ENCODE measurements at regions not wholly inside any gene's neighbourhood (a gene's known extent, or its start where the extent isn't known, plus 50 kb on each side); places are given as distances from the start of the nearest gene placed in this dataset.

DNA sequence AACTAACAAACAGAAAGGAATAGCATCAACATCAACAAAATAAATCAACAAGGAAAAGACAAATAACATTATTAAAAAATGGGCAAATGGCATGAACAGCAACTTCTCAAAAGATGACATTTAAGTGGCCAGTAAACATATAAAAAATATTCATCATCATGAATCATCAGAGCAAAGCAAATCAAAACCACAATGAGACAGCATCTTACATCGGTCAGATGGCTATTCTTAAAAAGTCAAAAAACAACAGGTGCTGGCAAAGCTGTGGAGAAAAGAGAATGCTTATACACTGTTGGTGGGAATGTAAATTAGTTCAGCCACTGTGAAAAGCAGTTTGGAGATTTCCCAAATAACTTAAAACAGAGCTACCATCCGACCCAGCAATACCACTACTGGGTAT is 327.1 kb downstream of the CMPK2 start:
- TF ChIP-seq, protein P1, sequence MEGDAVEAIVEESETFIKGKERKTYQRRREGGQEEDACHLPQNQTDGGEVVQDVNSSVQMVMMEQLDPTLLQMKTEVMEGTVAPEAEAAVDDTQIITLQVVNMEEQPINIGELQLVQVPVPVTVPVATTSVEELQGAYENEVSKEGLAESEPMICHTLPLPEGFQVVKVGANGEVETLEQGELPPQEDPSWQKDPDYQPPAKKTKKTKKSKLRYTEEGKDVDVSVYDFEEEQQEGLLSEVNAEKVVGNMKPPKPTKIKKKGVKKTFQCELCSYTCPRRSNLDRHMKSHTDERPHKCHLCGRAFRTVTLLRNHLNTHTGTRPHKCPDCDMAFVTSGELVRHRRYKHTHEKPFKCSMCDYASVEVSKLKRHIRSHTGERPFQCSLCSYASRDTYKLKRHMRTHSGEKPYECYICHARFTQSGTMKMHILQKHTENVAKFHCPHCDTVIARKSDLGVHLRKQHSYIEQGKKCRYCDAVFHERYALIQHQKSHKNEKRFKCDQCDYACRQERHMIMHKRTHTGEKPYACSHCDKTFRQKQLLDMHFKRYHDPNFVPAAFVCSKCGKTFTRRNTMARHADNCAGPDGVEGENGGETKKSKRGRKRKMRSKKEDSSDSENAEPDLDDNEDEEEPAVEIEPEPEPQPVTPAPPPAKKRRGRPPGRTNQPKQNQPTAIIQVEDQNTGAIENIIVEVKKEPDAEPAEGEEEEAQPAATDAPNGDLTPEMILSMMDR (conservative IDR thresholded peaks at IDR 0.05; ENCODE audit: low read depth, low read length): no peak

GRCh38 chr2:6545336-6545735 is 320.4 kb downstream of the CMPK2 start:
- no peak for DNase-seq (ENCODE audit: low read depth)
- TF ChIP-seq, protein P1 (conservative IDR thresholded peaks at IDR 0.05; ENCODE audit: low read depth, low read length): no peak
- no peak overlapping the region for H3K4me3 ChIP-seq (ENCODE audit: low read depth, low read length)

More for the DNA sequence above, 327.1 kb downstream of the CMPK2 start:
- DNase-seq (ENCODE audit: low read depth): peak; percentile 2
- H3K4me3 ChIP-seq (ENCODE audit: low read depth, low read length): no peak overlapping the region

- TF ChIP-seq, protein P1 (conservative IDR thresholded peaks at IDR 0.05; ENCODE audit: low read depth, low read length): no peak
- no peak overlapping the region for H3K4me3 ChIP-seq (ENCODE audit: low read depth, low read length)
- no peak for DNase-seq (ENCODE audit: low read depth)
These were observed 319.9 kb downstream of the CMPK2 start for GRCh38 chr2:6545795-6546194.

- no peak overlapping the region for H3K4me3 ChIP-seq (ENCODE audit: low read depth, low read length)
- TF ChIP-seq, protein P1 (conservative IDR thresholded peaks at IDR 0.05; ENCODE audit: low read depth, low read length): no peak
- DNase-seq (ENCODE audit: low read depth): no peak
These were observed 311.2 kb downstream of the CMPK2 start for GRCh38 chr2:6554466-6554865.

DNA sequence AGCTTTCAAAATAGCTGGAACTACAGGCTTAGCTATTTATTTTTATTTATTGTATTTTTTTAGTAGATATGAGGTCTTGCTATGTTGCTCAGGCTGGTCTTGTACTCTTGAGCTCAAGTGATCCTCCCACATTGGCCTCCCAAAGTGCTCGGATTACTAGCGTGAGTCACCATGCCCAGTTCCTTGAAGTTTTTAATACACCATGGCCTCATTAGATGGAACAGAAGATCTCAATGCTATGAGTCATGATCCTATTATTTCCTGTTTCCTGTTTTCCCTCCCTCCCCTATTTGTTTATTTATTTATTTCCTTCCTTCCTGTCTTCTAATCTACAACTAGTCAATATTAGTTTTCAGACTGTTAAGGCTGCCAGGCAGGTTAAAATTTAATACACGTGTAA is 309.0 kb downstream of the CMPK2 start:
- peak; percentile 76 for DNase-seq (ENCODE audit: low read depth)
- H3K4me3 ChIP-seq (ENCODE audit: low read depth, low read length): no peak overlapping the region
- TF ChIP-seq, protein P1 (conservative IDR thresholded peaks at IDR 0.05; ENCODE audit: low read depth, low read length): no peak

GRCh38 chr2:6557737-6558136 is 308.0 kb downstream of the CMPK2 start:
- TF ChIP-seq, protein P1 (conservative IDR thresholded peaks at IDR 0.05; ENCODE audit: low read depth, low read length): no peak
- no peak overlapping the region for H3K4me3 ChIP-seq (ENCODE audit: low read depth, low read length)
- no peak for DNase-seq (ENCODE audit: low read depth)

GRCh38 chr2:6562771-6563170 is 302.9 kb downstream of the CMPK2 start:
- TF ChIP-seq, protein P1 (conservative IDR thresholded peaks at IDR 0.05; ENCODE audit: low read depth, low read length): no peak
- no peak for DNase-seq (ENCODE audit: low read depth)
- no peak overlapping the region for H3K4me3 ChIP-seq (ENCODE audit: low read depth, low read length)

Measured in choroid plexus epithelial cell (primary cell).